A549 (cell line): ENCODE measurements at regions not wholly inside any gene's neighbourhood (a gene's known extent, or its start where the extent isn't known, plus 50 kb on each side); places are given as distances from the start of the nearest gene placed in this dataset.

ENCODE experiments used
- BHLHE40 ChIP-seq: IDR thresholded peaks from 2 replicates; pipeline ENCODE4 v1.6.1; 2012; ENCODE audit warnings: low read depth, low read length, inconsistent platforms
- CBX2 ChIP-seq: fragments of 200-600 bp; sonication (generic); IDR thresholded peaks from 2 replicates; pipeline ENCODE4 v1.6.1; 2016; ENCODE audit warnings: low read depth, mild to moderate bottlenecking, borderline replicate concordance
- CEBPB ChIP-seq, 2 experiments: fragments of >200 bp in 1 of 2; sonication (Bioruptor Twin) in 1 of 2; formaldehyde crosslinking in 1 of 2; IDR thresholded peaks; 2 replicates each; pipeline ENCODE4 v1.6.1; 2012 to 2016
- CTCF ChIP-seq: fragments of >200 bp; sonication (Bioruptor Twin); formaldehyde crosslinking; IDR thresholded peaks from 3 replicates; pipeline ENCODE4 v1.5.1; 2016
- ELK1 ChIP-seq: fragments of 150-350 bp; IDR thresholded peaks from 2 replicates; pipeline ENCODE4 v1.6.1; 2014; ENCODE audit warnings: low read depth, mild to moderate bottlenecking, low read length
- JUNB ChIP-seq: fragments of >200 bp; sonication (Bioruptor Twin); formaldehyde crosslinking; IDR thresholded peaks from 2 replicates; pipeline ENCODE4 v1.6.1; 2016
- KDM5A ChIP-seq: fragments of 200-600 bp; sonication (generic); IDR thresholded peaks from 2 replicates; pipeline ENCODE4 v1.6.1; 2016; ENCODE audit warnings: antibody characterized with exemption, mild to moderate bottlenecking
- MYC ChIP-seq: IDR thresholded peaks from 2 replicates; pipeline ENCODE4 v1.6.1; 2012; ENCODE audit warnings: mild to moderate bottlenecking, inconsistent platforms, low read length, improper control_type of control experiment, borderline replicate concordance
- POLR2A ChIP-seq: IDR thresholded peaks from 2 replicates; pipeline ENCODE4 v1.6.1; 2012; ENCODE audit warnings: mild to moderate bottlenecking, low read length
- RAD21 ChIP-seq, 2 experiments: fragments of >200 bp in 1 of 2; sonication (Bioruptor Twin) in 1 of 2; formaldehyde crosslinking in 1 of 2; IDR thresholded peaks in 1 of 2; conservative IDR thresholded peaks in 1 of 2; 2 replicates in 1 of 2; 3 replicates in 1 of 2; pipeline ENCODE4 v1.6.1; 2012 to 2018; ENCODE audit warnings: inconsistent platforms in 1 of 2
- RARB ChIP-seq: fragments of 250-450 bp; sonication (Bioruptor Pico); IDR thresholded peaks from 2 replicates; pipeline ENCODE4 v1.8.0; 2021; ENCODE audit warnings: mild to moderate bottlenecking, moderate library complexity
- RFX5 ChIP-seq: fragments of 450-650 bp; IDR thresholded peaks from 2 replicates; pipeline ENCODE4 v1.7.1; 2014; ENCODE audit warnings: antibody characterized with exemption, mild to moderate bottlenecking, moderate library complexity
- TF ChIP-seq, protein P1 (sequence below): fragments of 200-600 bp; sonication (generic); IDR thresholded peaks from 2 replicates; pipeline ENCODE4 v1.6.1; 2016; ENCODE audit warnings: antibody characterized with exemption, mild to moderate bottlenecking, moderate library complexity

- no peak for TF ChIP-seq CTCF
- TF ChIP-seq, protein P1, sequence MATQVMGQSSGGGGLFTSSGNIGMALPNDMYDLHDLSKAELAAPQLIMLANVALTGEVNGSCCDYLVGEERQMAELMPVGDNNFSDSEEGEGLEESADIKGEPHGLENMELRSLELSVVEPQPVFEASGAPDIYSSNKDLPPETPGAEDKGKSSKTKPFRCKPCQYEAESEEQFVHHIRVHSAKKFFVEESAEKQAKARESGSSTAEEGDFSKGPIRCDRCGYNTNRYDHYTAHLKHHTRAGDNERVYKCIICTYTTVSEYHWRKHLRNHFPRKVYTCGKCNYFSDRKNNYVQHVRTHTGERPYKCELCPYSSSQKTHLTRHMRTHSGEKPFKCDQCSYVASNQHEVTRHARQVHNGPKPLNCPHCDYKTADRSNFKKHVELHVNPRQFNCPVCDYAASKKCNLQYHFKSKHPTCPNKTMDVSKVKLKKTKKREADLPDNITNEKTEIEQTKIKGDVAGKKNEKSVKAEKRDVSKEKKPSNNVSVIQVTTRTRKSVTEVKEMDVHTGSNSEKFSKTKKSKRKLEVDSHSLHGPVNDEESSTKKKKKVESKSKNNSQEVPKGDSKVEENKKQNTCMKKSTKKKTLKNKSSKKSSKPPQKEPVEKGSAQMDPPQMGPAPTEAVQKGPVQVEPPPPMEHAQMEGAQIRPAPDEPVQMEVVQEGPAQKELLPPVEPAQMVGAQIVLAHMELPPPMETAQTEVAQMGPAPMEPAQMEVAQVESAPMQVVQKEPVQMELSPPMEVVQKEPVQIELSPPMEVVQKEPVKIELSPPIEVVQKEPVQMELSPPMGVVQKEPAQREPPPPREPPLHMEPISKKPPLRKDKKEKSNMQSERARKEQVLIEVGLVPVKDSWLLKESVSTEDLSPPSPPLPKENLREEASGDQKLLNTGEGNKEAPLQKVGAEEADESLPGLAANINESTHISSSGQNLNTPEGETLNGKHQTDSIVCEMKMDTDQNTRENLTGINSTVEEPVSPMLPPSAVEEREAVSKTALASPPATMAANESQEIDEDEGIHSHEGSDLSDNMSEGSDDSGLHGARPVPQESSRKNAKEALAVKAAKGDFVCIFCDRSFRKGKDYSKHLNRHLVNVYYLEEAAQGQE: no peak
- no peak for TF ChIP-seq CBX2
- no peak for TF ChIP-seq BHLHE40
- TF ChIP-seq POLR2A: no peak
- TF ChIP-seq RAD21 (conservative IDR thresholded peaks at IDR 0.05 in 1 of 2, IDR thresholded peaks at IDR 0.05 in 1 of 2): no peak
- TF ChIP-seq CEBPB (IDR thresholded peaks at IDR 0.05): no peak
- no peak for TF ChIP-seq MYC
- no peak for TF ChIP-seq KDM5A
- no peak for TF ChIP-seq RARB (CRISPR knock-in tag)
- no peak for TF ChIP-seq RFX5
- TF ChIP-seq ELK1: no peak
- TF ChIP-seq JUNB: no peak
Measured at GRCh38 chr5:98992552-98992951, 63.7 kb upstream of the CHD1 start.
